Ovary (tissue), 7 donors: ENCODE measurements at regions not wholly inside any gene's neighbourhood (a gene's known extent, or its start where the extent isn't known, plus 50 kb on each side); places are given as distances from the start of the nearest gene placed in this dataset.
"Not testable (repeated sequence)": the region's sequence is repeated elsewhere in the genome, so short reads cannot be mapped to it uniquely, and the experiment has no call there.

Experiments
- DNase-seq, 5 donors: peaks; one replicate each; pipeline ENCODE4 v3.0.0-alpha.2; 2019 to 2020
- H3K27ac ChIP-seq, 2 donors: fragments of 200-600 bp; one replicate each; pipeline versions ENCODE4 v1.5.1 to v1.8.0; 2019 to 2022
- H3K27me3 ChIP-seq: fragments of 200-600 bp; one replicate; pipeline ENCODE4 v1.8.0; 2022
- H3K36me3 ChIP-seq: fragments of 200-600 bp; sonication (generic); one replicate; pipeline ENCODE4 v1.5.1; 2019
- H3K4me1 ChIP-seq: one replicate; pipeline ENCODE4 v1.8.1; 2013; ENCODE audit warnings: mild to moderate bottlenecking, moderate library complexity; ENCODE audit not compliant: insufficient read depth
- H3K4me3 ChIP-seq: fragments of 200-600 bp; sonication (generic); one replicate; pipeline ENCODE4 v1.5.1; 2017
- H3K9me3 ChIP-seq, 2 donors: fragments of 200-600 bp in 1 of 2; sonication (generic) in 1 of 2; one replicate each; pipeline versions ENCODE4 v1.5.1 to v1.8.1; 2013 to 2019; ENCODE audit warnings: mild to moderate bottlenecking in 1 of 2, moderate library complexity in 1 of 2
- CTCF ChIP-seq, 3 donors: fragments of 450-650 bp in 2 of 3; fragments of 200-600 bp in 1 of 3; IDR thresholded peaks; one replicate each; pipeline versions ENCODE4 v1.5.1 to v1.8.0; 2016 to 2022; ENCODE audit warnings: antibody characterized with exemption in 3 of 3, mild to moderate bottlenecking in 1 of 3
- EP300 ChIP-seq: sonication (generic); formaldehyde crosslinking; IDR thresholded peaks from one replicate; pipeline ENCODE4 v1.6.1; 2017; ENCODE audit warnings: antibody characterized with exemption
- POLR2A ChIP-seq: fragments of 450-650 bp; IDR thresholded peaks from one replicate; pipeline ENCODE4 v1.6.1; 2017; ENCODE audit warnings: antibody characterized with exemption, mild to moderate bottlenecking, moderate library complexity
- WGBS, 3 donors: extraction: QIAGEN DNeasy Blood & Tissue Kit in 1 of 3; methylation state at CpG; one replicate each; pipeline versions ENCODE4 v1.1.5 to v1.1.7; 2013 to 2017; 5-methylcytosine and 5-hydroxymethylcytosine counted together
- intact Hi-C, 4 donors: fragments of 100-400 bp; cut with DNase I; formaldehyde crosslinking; loops; one replicate each; pipeline versions ENCODE4 v1.11.0 to v1.15.1; 2022 to 2023
- donor health status: DM: no; HTN: no; CAD: no; lungs with moderate emphysema.
- donor health status: DM: no; HTN: no; CAD: no.
- donor health status: Bipolar disorder and iron deficiency.
- donor health status: DM: no; HTN: no; CAD: no.
- donor health status: DM: yes; HTN: yes; CAD: no.

GRCh38 chr5:127216898-127217675 is 73.5 kb upstream of the MEGF10 start:
- intact Hi-C loops: no loop called here
- Histone ChIP-seq H3K27ac (no peak overlapping the region), H3K9me3 (no peaks in the 10 kb centered on the region), H3K4me1 (no peaks in the 10 kb centered on the region), H3K36me3 (no peaks in the 10 kb centered on the region), H3K4me3 (no peak overlapping the region), H3K27me3 (no peaks in the 10 kb centered on the region)
- WGBS, 3 donors: 91 to 98% (median 94%) methylated on average over 3 of the region's 3 CpGs
- TF ChIP-seq CTCF (IDR thresholded peaks at IDR 0.05): no peak
- no peak for TF ChIP-seq EP300
- no peak for TF ChIP-seq POLR2A
- no peak for DNase-seq

GRCh38 chr5:127221936-127222335 is 68.7 kb upstream of the MEGF10 start:
- H3K27me3 ChIP-seq, H3K27ac ChIP-seq, H3K4me1 ChIP-seq, DNase-seq, H3K36me3 ChIP-seq, H3K9me3 ChIP-seq, intact Hi-C loops, H3K4me3 ChIP-seq: not testable (repeated sequence)
- WGBS, 3 donors: 56 to 74% (median 58%) methylated on average over 1 of the region's 1 CpG

GRCh38 chr5:127222571-127223156 is 67.9 kb upstream of the MEGF10 start:
- H3K9me3 ChIP-seq, H3K27me3 ChIP-seq, DNase-seq, intact Hi-C loops, H3K27ac ChIP-seq, H3K4me3 ChIP-seq, H3K4me1 ChIP-seq, H3K36me3 ChIP-seq: not testable (repeated sequence)
- WGBS, 3 donors: 77 to 85% (median 81%) methylated on average over 1 of the region's 1 CpG

GRCh38 chr5:127223256-127223974 is 67.2 kb upstream of the MEGF10 start:
- Histone ChIP-seq H3K27me3 (no peaks in the 10 kb centered on the region), H3K4me3 (no peak overlapping the region), H3K9me3 (no peaks in the 10 kb centered on the region), H3K4me1 (no peaks in the 10 kb centered on the region), H3K27ac (no peak overlapping the region), H3K36me3 (no peaks in the 10 kb centered on the region)
- WGBS, 3 donors: 47 to 52% (median 51%) methylated on average over 6 of the region's 6 CpGs
- intact Hi-C loops: no loop called here
- DNase-seq: no peak
- TF ChIP-seq EP300 (no peak), CTCF (IDR thresholded peaks at IDR 0.05) (no peak), POLR2A (no peak)

- Histone ChIP-seq H3K4me1 (peaks cover 3% of the 10 kb centered on the region), H3K27me3 (no peaks in the 10 kb centered on the region), H3K9me3 (no peaks in the 10 kb centered on the region), H3K4me3 (no peak overlapping the region), H3K36me3 (no peaks in the 10 kb centered on the region), H3K27ac (no peak overlapping the region)
- WGBS, 3 donors: 85 to 92% (median 91%) methylated on average over 4 of the region's 4 CpGs
- intact Hi-C loops: no loop called here
- no peak for DNase-seq
- no peak for TF ChIP-seq EP300
- TF ChIP-seq POLR2A: no peak
- TF ChIP-seq CTCF (IDR thresholded peaks at IDR 0.05): no peak
Observed at GRCh38 chr5:127227881-127228280, 62.7 kb upstream of the MEGF10 start.
